Trophoblast cell (in vitro differentiated cells and primary cell): ENCODE measurements at regions not wholly inside any gene's neighbourhood (a gene's known extent, or its start where the extent isn't known, plus 50 kb on each side); places are given as distances from the start of the nearest gene placed in this dataset.

ENCODE experiments used
- DNase-seq, 2 donors: peaks; one replicate each; pipeline ENCODE4 v3.0.0-alpha.2; 2016
- H2AFZ ChIP-seq: 2 replicates; pipeline ENCODE4 v1.6.1; 2013; ENCODE audit warnings: low read length, moderate library complexity, mild to moderate bottlenecking; ENCODE audit not compliant: insufficient read depth, poor library complexity
- H2AK5ac ChIP-seq: 2 replicates; pipeline ENCODE4 v1.6.1; 2013; ENCODE audit warnings: mild to moderate bottlenecking, low read length
- H2BK120ac ChIP-seq: 2 replicates; pipeline ENCODE4 v1.6.1; 2013; ENCODE audit warnings: low read length, mild to moderate bottlenecking, moderate library complexity; ENCODE audit not compliant: insufficient read depth, poor library complexity
- H2BK12ac ChIP-seq: 2 replicates; pipeline ENCODE4 v1.6.1; 2013; ENCODE audit warnings: mild to moderate bottlenecking, low read length, moderate library complexity
- H2BK5ac ChIP-seq: 2 replicates; pipeline ENCODE4 v1.6.1; 2013; ENCODE audit warnings: low read length, low read depth, moderate library complexity, mild to moderate bottlenecking; ENCODE audit not compliant: poor library complexity
- H3K14ac ChIP-seq: 2 replicates; pipeline ENCODE4 v1.6.1; 2013; ENCODE audit warnings: mild to moderate bottlenecking, low read length
- H3K18ac ChIP-seq: 2 replicates; pipeline ENCODE4 v1.6.1; 2013; ENCODE audit warnings: mild to moderate bottlenecking, low read length
- H3K23ac ChIP-seq: 2 replicates; pipeline ENCODE4 v1.6.1; 2013; ENCODE audit warnings: low read length
- H3K27ac ChIP-seq: 2 replicates; pipeline ENCODE4 v1.5.1; 2013; ENCODE audit warnings: low read depth, mild to moderate bottlenecking, inconsistent platforms, low read length, moderate library complexity
- H3K27me3 ChIP-seq: 2 replicates; pipeline ENCODE4 v1.6.1; 2013; ENCODE audit warnings: inconsistent platforms, mild to moderate bottlenecking, low read length, moderate library complexity; ENCODE audit not compliant: insufficient read depth
- H3K36me3 ChIP-seq, 2 experiments: 1 replicate in 1 of 2; 2 replicates in 1 of 2; pipeline ENCODE4 v1.6.1; 2013; ENCODE audit warnings: low read length in 2 of 2, mild to moderate bottlenecking in 2 of 2, moderate library complexity in 1 of 2; ENCODE audit not compliant: insufficient read depth in 2 of 2, control insufficient read depth in 1 of 2
- H3K4ac ChIP-seq: 2 replicates; pipeline ENCODE4 v1.6.1; 2013; ENCODE audit warnings: low read depth, mild to moderate bottlenecking, low read length, moderate library complexity
- H3K4me1 ChIP-seq, 2 experiments: 1 replicate in 1 of 2; 2 replicates in 1 of 2; pipeline ENCODE4 v1.6.1; 2013; ENCODE audit warnings: low read length in 2 of 2, mild to moderate bottlenecking in 2 of 2, moderate library complexity in 1 of 2; ENCODE audit not compliant: insufficient read depth in 2 of 2, control insufficient read depth in 1 of 2
- H3K4me2 ChIP-seq: 2 replicates; pipeline ENCODE4 v1.6.1; 2013; ENCODE audit warnings: inconsistent platforms, mild to moderate bottlenecking, low read length, moderate library complexity
- H3K4me3 ChIP-seq: 2 replicates; pipeline ENCODE4 v1.5.1; 2013; ENCODE audit warnings: mild to moderate bottlenecking, low read depth, low read length, inconsistent platforms
- H3K79me1 ChIP-seq: one replicate; pipeline ENCODE4 v1.6.1; 2013; ENCODE audit warnings: low read length
- H3K79me2 ChIP-seq: 2 replicates; pipeline ENCODE4 v1.6.1; 2013; ENCODE audit warnings: low read length, mild to moderate bottlenecking; ENCODE audit not compliant: control insufficient read depth, insufficient read depth, poor library complexity
- H3K9ac ChIP-seq: 2 replicates; pipeline ENCODE4 v1.6.1; 2013; ENCODE audit warnings: mild to moderate bottlenecking, low read length
- H3K9me3 ChIP-seq: 2 replicates; pipeline ENCODE4 v1.6.1; 2013; ENCODE audit warnings: low read depth, mild to moderate bottlenecking, control low read depth, inconsistent platforms, low read length; ENCODE audit not compliant: insufficient read depth
- H4K12ac ChIP-seq: 2 replicates; pipeline ENCODE4 v1.6.1; 2013; ENCODE audit warnings: low read depth, mild to moderate bottlenecking, low read length, moderate library complexity
- H4K8ac ChIP-seq: 2 replicates; pipeline ENCODE4 v1.6.1; 2013; ENCODE audit warnings: low read depth, mild to moderate bottlenecking, low read length, moderate library complexity
- H4K91ac ChIP-seq: one replicate; pipeline ENCODE4 v1.6.1; 2013; ENCODE audit warnings: low read depth, mild to moderate bottlenecking, low read length, moderate library complexity
- WGBS: extraction: QIAGEN DNeasy Blood & Tissue Kit; methylation state at CpG from one replicate; pipeline ENCODE4 v1.1.7; 2013; ENCODE audit warnings: missing lambda C conversion rate; ENCODE audit not compliant: insufficient read length, insufficient coverage; ENCODE audit errors: extremely low coverage; 5-methylcytosine and 5-hydroxymethylcytosine counted together

DNA sequence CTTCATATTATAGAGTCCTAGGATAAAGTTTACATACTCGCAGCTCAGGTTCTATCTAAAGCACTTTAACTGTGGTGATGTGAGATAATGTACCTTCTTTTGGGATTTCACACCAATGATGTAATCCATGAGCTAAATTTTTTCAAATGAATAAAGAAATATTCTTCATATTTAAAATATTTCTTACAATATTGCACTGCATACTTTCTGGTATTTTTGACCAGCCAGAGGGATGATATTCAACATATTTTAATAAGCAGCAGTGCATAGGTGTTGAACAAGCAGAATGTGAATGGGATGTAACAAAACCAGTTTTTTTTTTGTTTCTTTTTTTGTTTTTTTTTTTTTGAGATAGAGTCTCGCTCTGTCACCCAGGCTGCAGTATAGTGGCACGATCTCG is 73.2 kb upstream of the TRIM24 start:
- Histone ChIP-seq H4K91ac (no peak overlapping the region), H3K23ac (no peak overlapping the region), H3K79me1 (no peaks in the 10 kb centered on the region), H4K12ac (no peak overlapping the region), H3K36me3 (no peaks in the 10 kb centered on the region), H2BK5ac (no peak overlapping the region), H3K9ac (no peak overlapping the region), H4K8ac (no peak overlapping the region), H3K4me1 (no peaks in the 10 kb centered on the region), H3K27me3 (no peaks in the 10 kb centered on the region), H3K4ac (no peak overlapping the region), H3K4me2 (no peak overlapping the region), H2BK120ac (no peak overlapping the region), H3K79me2 (no peaks in the 10 kb centered on the region), H3K9me3 (no peaks in the 10 kb centered on the region), H2BK12ac (no peak overlapping the region), H2AK5ac (no peak overlapping the region), H2AFZ (no peak overlapping the region), H3K4me3 (no peak overlapping the region), H3K18ac (no peak overlapping the region), H3K27ac (no peak overlapping the region), H3K14ac (no peak overlapping the region)
- DNase-seq: peak; percentile 54 to 92
- no CpG with 5 or more reads among the region's 4 CpGs for WGBS

DNA sequence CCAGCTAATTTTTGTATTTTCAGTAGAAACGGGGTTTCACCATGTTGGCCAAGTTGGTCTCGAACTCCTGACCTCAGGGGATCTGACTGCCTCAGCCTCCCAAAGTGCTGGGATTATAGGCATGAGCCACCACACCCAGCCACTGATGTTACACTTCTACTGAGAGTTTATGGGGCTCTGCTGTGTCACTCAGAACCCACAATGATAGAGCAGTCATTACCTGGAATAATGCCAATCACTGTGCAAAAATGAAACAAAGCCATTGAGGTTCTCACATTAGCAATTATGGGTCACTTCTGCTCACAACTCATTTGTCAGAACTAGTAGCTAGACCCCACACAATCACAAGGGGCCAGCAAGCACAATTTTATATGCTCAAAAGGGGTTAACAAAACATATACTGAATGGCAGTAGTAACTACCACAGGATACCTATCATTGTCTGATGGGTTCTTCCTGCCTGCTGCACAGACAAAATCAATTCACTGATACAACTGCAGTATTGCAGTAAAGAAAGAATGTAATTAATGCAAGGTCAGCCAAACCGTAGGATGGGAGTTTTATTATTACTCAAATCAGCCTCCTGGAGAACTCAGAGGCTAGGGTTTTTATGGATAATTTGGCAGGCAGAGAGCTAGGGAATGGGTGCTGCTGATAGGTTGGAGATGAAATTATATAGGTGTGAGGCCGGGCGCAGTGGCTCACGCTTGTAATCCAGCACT is 72.1 kb upstream of the TRIM24 start:
- H2BK12ac ChIP-seq: no peak overlapping the region
- H3K36me3 ChIP-seq: no peaks in the 10 kb centered on the region
- no peak overlapping the region for H3K27ac ChIP-seq
- no peak overlapping the region for H4K91ac ChIP-seq
- no peaks in the 10 kb centered on the region for H3K79me2 ChIP-seq
- H3K9me3 ChIP-seq: no peaks in the 10 kb centered on the region
- no peak overlapping the region for H3K23ac ChIP-seq
- H2AK5ac ChIP-seq: no peak overlapping the region
- no peak overlapping the region for H2BK5ac ChIP-seq
- H2BK120ac ChIP-seq: no peak overlapping the region
- DNase-seq: peak in 1 of 2 donors; percentile 4
- H4K8ac ChIP-seq: no peak overlapping the region
- H3K4me3 ChIP-seq: no peak overlapping the region
- H3K27me3 ChIP-seq: no peaks in the 10 kb centered on the region
- H3K9ac ChIP-seq: no peak overlapping the region
- no peaks in the 10 kb centered on the region for H3K4me1 ChIP-seq
- no peak overlapping the region for H3K4ac ChIP-seq
- no peak overlapping the region for H3K4me2 ChIP-seq
- no peak overlapping the region for H2AFZ ChIP-seq
- no peak overlapping the region for H4K12ac ChIP-seq
- no CpG with 5 or more reads among the region's 6 CpGs for WGBS
- H3K79me1 ChIP-seq: no peaks in the 10 kb centered on the region
- no peak overlapping the region for H3K14ac ChIP-seq
- H3K18ac ChIP-seq: no peak overlapping the region

DNA sequence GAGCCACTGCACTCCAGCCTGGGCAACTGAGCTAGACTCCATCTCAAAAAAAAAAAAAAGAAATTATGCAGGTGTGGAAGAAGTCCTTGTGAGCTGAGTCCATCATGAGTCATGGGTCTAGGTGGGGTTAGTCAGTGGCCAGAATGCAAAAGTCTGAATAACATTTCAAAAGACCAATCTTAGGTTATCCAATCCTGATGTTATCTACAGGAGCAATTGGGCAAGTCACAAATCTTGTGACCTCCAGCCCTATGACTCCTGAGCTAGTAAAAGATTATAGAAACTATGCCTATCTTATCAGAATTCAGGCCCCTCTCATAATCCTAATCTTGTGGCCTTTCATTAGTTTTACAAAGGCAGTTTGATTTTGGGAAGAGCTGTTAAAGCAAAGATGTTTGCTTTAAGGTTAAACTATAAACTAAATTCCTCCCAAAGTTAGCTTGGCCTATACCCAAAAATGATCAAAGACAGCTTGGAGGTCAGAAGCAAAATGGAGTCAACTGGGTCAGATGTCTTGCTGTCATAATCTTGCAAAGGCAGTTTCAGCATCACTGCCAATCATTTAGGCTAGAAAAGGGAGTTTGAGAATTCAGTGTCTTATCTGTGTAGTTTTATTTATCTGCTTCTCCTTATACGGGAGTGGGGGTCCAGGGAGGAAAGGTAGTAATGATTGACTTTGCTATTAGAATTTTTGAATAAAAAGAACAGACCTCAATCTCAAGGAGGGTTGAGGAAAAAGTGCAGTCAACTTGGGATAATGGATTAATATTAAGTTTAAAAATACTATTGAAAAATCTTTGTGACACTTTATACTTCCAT is 71.2 kb upstream of the TRIM24 start:
- Histone ChIP-seq H3K4me1 (no peaks in the 10 kb centered on the region), H3K18ac (no peak overlapping the region), H3K4me2 (no peak overlapping the region), H3K14ac (no peak overlapping the region), H3K23ac (no peak overlapping the region), H2BK5ac (no peak overlapping the region), H3K36me3 (no peaks in the 10 kb centered on the region), H4K8ac (no peak overlapping the region), H3K4ac (no peak overlapping the region), H2AK5ac (no peak overlapping the region), H3K27ac (no peak overlapping the region), H4K91ac (no peak overlapping the region), H2BK12ac (no peak overlapping the region), H3K79me1 (no peaks in the 10 kb centered on the region), H3K79me2 (no peaks in the 10 kb centered on the region), H2BK120ac (no peak overlapping the region), H4K12ac (no peak overlapping the region), H3K9ac (no peak overlapping the region), H3K4me3 (no peak overlapping the region), H3K27me3 (no peaks in the 10 kb centered on the region), H3K9me3 (no peaks in the 10 kb centered on the region), H2AFZ (no peak overlapping the region)
- DNase-seq: peak; percentile 77 to 96
- WGBS: no CpG with 5 or more reads among the region's 1 CpG

DNA sequence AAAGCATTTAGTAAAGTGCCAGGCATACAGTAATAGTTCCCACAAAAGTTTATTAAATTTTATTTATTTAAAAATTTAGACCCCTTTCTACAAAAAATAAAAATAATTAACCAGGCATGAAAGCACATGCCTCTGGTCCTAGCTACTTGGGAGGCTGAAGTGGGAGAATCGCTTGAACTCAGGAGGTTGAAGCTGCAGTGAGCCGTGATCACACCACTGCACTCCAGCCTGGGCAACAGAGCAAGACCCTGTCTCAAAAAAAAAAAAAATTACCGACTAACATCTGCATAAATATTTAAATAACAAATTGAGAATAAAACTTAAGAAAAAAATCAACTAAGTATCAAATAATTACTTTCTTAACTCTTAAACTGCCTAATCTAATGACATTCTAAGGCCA is 64.3 kb upstream of the TRIM24 start:
- no peaks in the 10 kb centered on the region for H3K36me3 ChIP-seq
- H3K23ac ChIP-seq: no peak overlapping the region
- H2AFZ ChIP-seq: no peak overlapping the region
- H3K27me3 ChIP-seq: no peaks in the 10 kb centered on the region
- no CpG with 5 or more reads among the region's 3 CpGs for WGBS
- no peak overlapping the region for H3K9ac ChIP-seq
- no peak overlapping the region for H2BK5ac ChIP-seq
- H3K4me2 ChIP-seq: no peak overlapping the region
- no peak overlapping the region for H4K8ac ChIP-seq
- H3K18ac ChIP-seq: no peak overlapping the region
- H4K12ac ChIP-seq: no peak overlapping the region
- H3K4me1 ChIP-seq: no peaks in the 10 kb centered on the region
- no peak overlapping the region for H3K4me3 ChIP-seq
- no peak for DNase-seq
- H3K14ac ChIP-seq: no peak overlapping the region
- no peaks in the 10 kb centered on the region for H3K9me3 ChIP-seq
- H2AK5ac ChIP-seq: no peak overlapping the region
- H3K79me1 ChIP-seq: no peaks in the 10 kb centered on the region
- H2BK120ac ChIP-seq: no peak overlapping the region
- H3K79me2 ChIP-seq: no peaks in the 10 kb centered on the region
- H3K4ac ChIP-seq: no peak overlapping the region
- H2BK12ac ChIP-seq: no peak overlapping the region
- no peak overlapping the region for H3K27ac ChIP-seq
- no peak overlapping the region for H4K91ac ChIP-seq
